Gastrocnemius medialis (tissue), 4 donors: ENCODE measurements at regions not wholly inside any gene's neighbourhood (a gene's known extent, or its start where the extent isn't known, plus 50 kb on each side); places are given as distances from the start of the nearest gene placed in this dataset.

Experiments
- CTCF ChIP-seq, 5 experiments: fragments of 450-650 bp in 3 of 5; fragments of 200-600 bp in 2 of 5; sonication (generic) in 2 of 5; IDR thresholded peaks in 4 of 5; conservative IDR thresholded peaks in 1 of 5; 1 replicate in 4 of 5; 2 replicates in 1 of 5; pipeline ENCODE4 v1.5.1; 2016 to 2019; ENCODE audit warnings: antibody characterized with exemption in 5 of 5, mild to moderate bottlenecking in 3 of 5, moderate library complexity in 3 of 5
- POLR2A ChIP-seq, 2 donors: fragments of 450-650 bp; IDR thresholded peaks; one replicate each; pipeline ENCODE4 v1.6.1; 2017; ENCODE audit warnings: antibody characterized with exemption in 2 of 2, mild to moderate bottlenecking in 2 of 2, moderate library complexity in 2 of 2

DNA sequence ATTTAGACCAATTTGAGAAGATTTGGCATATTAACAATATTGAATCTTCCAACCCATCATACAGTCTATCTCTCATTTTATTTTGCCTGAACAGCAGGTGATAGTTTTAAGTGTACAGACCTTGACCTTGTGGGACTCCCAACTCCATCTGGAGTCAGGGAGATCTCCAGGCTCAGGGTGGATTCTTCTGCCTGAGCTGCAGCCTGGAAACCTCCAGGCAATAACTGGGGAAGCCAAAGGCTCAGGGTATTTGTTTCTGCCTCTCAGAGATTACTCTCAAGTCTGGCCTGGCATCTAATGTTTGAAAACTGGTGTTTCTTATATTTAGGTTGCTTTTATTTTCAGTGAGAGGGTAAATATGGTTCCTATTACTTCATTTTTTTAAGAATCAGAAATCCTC is 102.1 kb upstream of the C1QTNF9B start:
- TF ChIP-seq POLR2A (IDR thresholded peaks at IDR 0.05) = no peak
- TF ChIP-seq CTCF (IDR thresholded peaks at IDR 0.05 in 4 of 5, conservative IDR thresholded peaks at IDR 0.05 in 1 of 5) = no peak
